ENCODE measurements at regions not wholly inside any gene's neighbourhood (a gene's known extent, or its start where the extent isn't known, plus 50 kb on each side); places are given as distances from the start of the nearest gene placed in this dataset.

- Histone ChIP-seq H3K18ac (ENCODE audit: low read depth in 1 of 2, low read length in 2 of 2) (no peak overlapping the region), H2BK120ac (ENCODE audit: low read depth, low read length) (no peak overlapping the region), H3K79me1 (replicated peaks; ENCODE audit: low read length, poor library complexity, severe bottlenecking) (no peaks in the 10 kb centered on the region), H3K27ac (ENCODE audit: low read length, poor library complexity, severe bottlenecking) (no peak overlapping the region), H3K36me3 (ENCODE audit: control insufficient read depth in 1 of 2, insufficient read depth in 2 of 2, low read depth in 1 of 2, low read length in 2 of 2) (no peaks in the 10 kb centered on the region), H3K4me1 (ENCODE audit: control insufficient read depth, insufficient read depth, low read depth, low read length) (no peaks in the 10 kb centered on the region), H4K8ac (ENCODE audit: low read length) (no peak overlapping the region), H3K9ac (ENCODE audit: low read length) (no peak overlapping the region), H3K14ac (ENCODE audit: low read length in 2 of 2) (no peak overlapping the region), H2AFZ (ENCODE audit: low read depth, low read length) (no peak overlapping the region), H3K23ac (ENCODE audit: low read length in 2 of 2) (no peak overlapping the region), H3K4ac (ENCODE audit: low read depth in 1 of 2, low read length in 2 of 2) (no peak overlapping the region), H2AK5ac (ENCODE audit: low read length, severe bottlenecking) (no peak overlapping the region), H3K27me3 (ENCODE audit: control insufficient read depth in 1 of 2, insufficient read depth in 1 of 2, low read length in 2 of 2) (no peaks in the 10 kb centered on the region), H3K9me3 (ENCODE audit: control insufficient read depth, low read length) (peaks cover 4% of the 10 kb centered on the region), H4K91ac (ENCODE audit: low read length) (no peak overlapping the region), H2BK5ac (ENCODE audit: low read depth, low read length, poor library complexity, severe bottlenecking) (no peak overlapping the region), H3K4me3 (ENCODE audit: insufficient read depth in 1 of 2, low read depth in 1 of 2, low read length in 2 of 2) (no peak overlapping the region), H2BK15ac (ENCODE audit: low read depth, poor library complexity, severe bottlenecking) (no peak overlapping the region), H3K4me2 (ENCODE audit: low read length, poor library complexity, severe bottlenecking) (no peak overlapping the region), H2BK12ac (ENCODE audit: low read length in 2 of 2) (no peak overlapping the region)
- no CpG with 5 or more reads among the region's 1 CpG for WGBS
- DNase-seq, result no peak
Observed at GRCh38 chr13:57491318-57491717, 140.2 kb upstream of the PCDH17 start.

GRCh38 chr13:57507752-57508463 is 123.6 kb upstream of the PCDH17 start:
- H3K27ac ChIP-seq (ENCODE audit: low read length, poor library complexity, severe bottlenecking), result no peak overlapping the region
- no peak overlapping the region for H3K9ac ChIP-seq (ENCODE audit: low read length)
- no peak overlapping the region for H2BK15ac ChIP-seq (ENCODE audit: low read depth, poor library complexity, severe bottlenecking)
- no peak overlapping the region for H3K4me2 ChIP-seq (ENCODE audit: low read length, poor library complexity, severe bottlenecking)
- H3K9me3 ChIP-seq (ENCODE audit: control insufficient read depth, low read length), result no peaks in the 10 kb centered on the region
- no peak overlapping the region for H2AK5ac ChIP-seq (ENCODE audit: low read length, severe bottlenecking)
- H2BK120ac ChIP-seq (ENCODE audit: low read depth, low read length), result no peak overlapping the region
- no peaks in the 10 kb centered on the region for H3K79me1 ChIP-seq (replicated peaks; ENCODE audit: low read length, poor library complexity, severe bottlenecking)
- no peak overlapping the region for H3K18ac ChIP-seq (ENCODE audit: low read depth in 1 of 2, low read length in 2 of 2)
- no peaks in the 10 kb centered on the region for H3K36me3 ChIP-seq (ENCODE audit: control insufficient read depth in 1 of 2, insufficient read depth in 2 of 2, low read depth in 1 of 2, low read length in 2 of 2)
- H3K23ac ChIP-seq (ENCODE audit: low read length in 2 of 2), result no peak overlapping the region
- H2BK12ac ChIP-seq (ENCODE audit: low read length in 2 of 2), result no peak overlapping the region
- H2BK5ac ChIP-seq (ENCODE audit: low read depth, low read length, poor library complexity, severe bottlenecking), result no peak overlapping the region
- 53% methylated on average over 2 of the region's 3 CpGs for WGBS
- no peak overlapping the region for H3K4ac ChIP-seq (ENCODE audit: low read depth in 1 of 2, low read length in 2 of 2)
- H4K8ac ChIP-seq (ENCODE audit: low read length), result no peak overlapping the region
- no peak overlapping the region for H2AFZ ChIP-seq (ENCODE audit: low read depth, low read length)
- no peaks in the 10 kb centered on the region for H3K4me1 ChIP-seq (ENCODE audit: control insufficient read depth, insufficient read depth, low read depth, low read length)
- no peak overlapping the region for H3K4me3 ChIP-seq (ENCODE audit: insufficient read depth in 1 of 2, low read depth in 1 of 2, low read length in 2 of 2)
- DNase-seq, result no peak
- no peak overlapping the region for H3K14ac ChIP-seq (ENCODE audit: low read length in 2 of 2)
- no peaks in the 10 kb centered on the region for H3K27me3 ChIP-seq (ENCODE audit: control insufficient read depth in 1 of 2, insufficient read depth in 1 of 2, low read length in 2 of 2)
- no peak overlapping the region for H4K91ac ChIP-seq (ENCODE audit: low read length)

GRCh38 chr13:57511603-57512002 is 119.9 kb upstream of the PCDH17 start:
- no peak for DNase-seq
- H2BK12ac ChIP-seq (ENCODE audit: low read length in 2 of 2), result no peak overlapping the region

GRCh38 chr13:57527114-57527735 is 104.3 kb upstream of the PCDH17 start:
- Histone ChIP-seq H3K4me1 (ENCODE audit: control insufficient read depth, insufficient read depth, low read depth, low read length) (no peaks in the 10 kb centered on the region), H3K79me1 (replicated peaks; ENCODE audit: low read length, poor library complexity, severe bottlenecking) (no peaks in the 10 kb centered on the region), H2BK120ac (ENCODE audit: low read depth, low read length) (no peak overlapping the region), H3K36me3 (ENCODE audit: control insufficient read depth in 1 of 2, insufficient read depth in 2 of 2, low read depth in 1 of 2, low read length in 2 of 2) (no peaks in the 10 kb centered on the region), H3K18ac (ENCODE audit: low read depth in 1 of 2, low read length in 2 of 2) (no peak overlapping the region), H3K9me3 (ENCODE audit: control insufficient read depth, low read length) (peaks cover 33% of the 10 kb centered on the region), H2BK5ac (ENCODE audit: low read depth, low read length, poor library complexity, severe bottlenecking) (no peak overlapping the region), H2AK5ac (ENCODE audit: low read length, severe bottlenecking) (no peak overlapping the region), H3K4ac (ENCODE audit: low read depth in 1 of 2, low read length in 2 of 2) (no peak overlapping the region), H3K4me3 (ENCODE audit: insufficient read depth in 1 of 2, low read depth in 1 of 2, low read length in 2 of 2) (no peak overlapping the region), H2BK12ac (ENCODE audit: low read length in 2 of 2) (no peak overlapping the region), H3K23ac (ENCODE audit: low read length in 2 of 2) (no peak overlapping the region), H4K91ac (ENCODE audit: low read length) (no peak overlapping the region), H3K27ac (ENCODE audit: low read length, poor library complexity, severe bottlenecking) (no peak overlapping the region), H3K27me3 (ENCODE audit: control insufficient read depth in 1 of 2, insufficient read depth in 1 of 2, low read length in 2 of 2) (no peaks in the 10 kb centered on the region), H2BK15ac (ENCODE audit: low read depth, poor library complexity, severe bottlenecking) (no peak overlapping the region), H4K8ac (ENCODE audit: low read length) (no peak overlapping the region), H2AFZ (ENCODE audit: low read depth, low read length) (no peak overlapping the region), H3K14ac (ENCODE audit: low read length in 2 of 2) (no peak overlapping the region), H3K9ac (ENCODE audit: low read length) (no peak overlapping the region), H3K4me2 (ENCODE audit: low read length, poor library complexity, severe bottlenecking) (no peak overlapping the region)
- WGBS, result 78% methylated on average over 1 of the region's 1 CpG
- no peak for DNase-seq

More at GRCh38 chr13:57511603-57512002, 119.9 kb upstream of the PCDH17 start:
- no peaks in the 10 kb centered on the region for H3K36me3 ChIP-seq (ENCODE audit: control insufficient read depth in 1 of 2, insufficient read depth in 2 of 2, low read depth in 1 of 2, low read length in 2 of 2)
- no peak overlapping the region for H3K4me3 ChIP-seq (ENCODE audit: insufficient read depth in 1 of 2, low read depth in 1 of 2, low read length in 2 of 2)
- H3K79me1 ChIP-seq (replicated peaks; ENCODE audit: low read length, poor library complexity, severe bottlenecking), result no peaks in the 10 kb centered on the region
- no peak overlapping the region for H3K9ac ChIP-seq (ENCODE audit: low read length)
- no peak overlapping the region for H3K27ac ChIP-seq (ENCODE audit: low read length, poor library complexity, severe bottlenecking)
- no peak overlapping the region for H2AK5ac ChIP-seq (ENCODE audit: low read length, severe bottlenecking)
- no peak overlapping the region for H2AFZ ChIP-seq (ENCODE audit: low read depth, low read length)
- no peak overlapping the region for H4K91ac ChIP-seq (ENCODE audit: low read length)
- no peaks in the 10 kb centered on the region for H3K27me3 ChIP-seq (ENCODE audit: control insufficient read depth in 1 of 2, insufficient read depth in 1 of 2, low read length in 2 of 2)
- H2BK5ac ChIP-seq (ENCODE audit: low read depth, low read length, poor library complexity, severe bottlenecking), result no peak overlapping the region
- no peak overlapping the region for H3K4me2 ChIP-seq (ENCODE audit: low read length, poor library complexity, severe bottlenecking)
- no peak overlapping the region for H2BK15ac ChIP-seq (ENCODE audit: low read depth, poor library complexity, severe bottlenecking)
- H3K4ac ChIP-seq (ENCODE audit: low read depth in 1 of 2, low read length in 2 of 2), result no peak overlapping the region
- no peak overlapping the region for H3K18ac ChIP-seq (ENCODE audit: low read depth in 1 of 2, low read length in 2 of 2)
- H3K23ac ChIP-seq (ENCODE audit: low read length in 2 of 2), result no peak overlapping the region
- H3K14ac ChIP-seq (ENCODE audit: low read length in 2 of 2), result no peak overlapping the region
- H2BK120ac ChIP-seq (ENCODE audit: low read depth, low read length), result no peak overlapping the region
- no peaks in the 10 kb centered on the region for H3K4me1 ChIP-seq (ENCODE audit: control insufficient read depth, insufficient read depth, low read depth, low read length)
- H3K9me3 ChIP-seq (ENCODE audit: control insufficient read depth, low read length), result no peaks in the 10 kb centered on the region
- no peak overlapping the region for H4K8ac ChIP-seq (ENCODE audit: low read length)
